SK-N-SH treated with all-trans-retinoic acid at 6 μM for 48 hours (cell line): ENCODE measurements at regions not wholly inside any gene's neighbourhood (a gene's known extent, or its start where the extent isn't known, plus 50 kb on each side); places are given as distances from the start of the nearest gene placed in this dataset.

Experiments used
- ATAC-seq: fragments of 200-7000 bp; cut with Tn5 transposase; 3 replicates; pipeline ENCODE4 v1.9.1; 2020; ENCODE audit warnings: mild to moderate bottlenecking, moderate library complexity
- ARNTL ChIP-seq: fragments of 450-650 bp; formaldehyde crosslinking; IDR thresholded peaks from 2 replicates; pipeline ENCODE4 v1.5.0; 2020; ENCODE audit warnings: low read depth, mild to moderate bottlenecking, moderate library complexity, borderline replicate concordance
- BACH2 ChIP-seq: fragments of 250-450 bp; sonication (Bioruptor Pico); IDR thresholded peaks from 2 replicates; pipeline ENCODE4 v1.9.0; 2021; ENCODE audit warnings: mild to moderate bottlenecking, borderline replicate concordance
- CSDC2 ChIP-seq: fragments of 250-450 bp; sonication (Bioruptor Pico); IDR thresholded peaks from 2 replicates; pipeline ENCODE4 v1.5.0; 2020; ENCODE audit warnings: mild to moderate bottlenecking, moderate library complexity
- ESRRG ChIP-seq: fragments of 250-450 bp; sonication (Bioruptor Pico); IDR thresholded peaks from 2 replicates; pipeline ENCODE4 v1.6.1; 2021; ENCODE audit warnings: mild to moderate bottlenecking
- GLIS3 ChIP-seq: fragments of 250-450 bp; sonication (Bioruptor Pico); IDR thresholded peaks from 2 replicates; pipeline ENCODE4 v1.5.0; 2020; ENCODE audit warnings: mild to moderate bottlenecking, moderate library complexity
- ISL1 ChIP-seq: fragments of 250-450 bp; sonication (Bioruptor Pico); IDR thresholded peaks from 2 replicates; pipeline ENCODE4 v2.1.2; 2022; ENCODE audit warnings: mild to moderate bottlenecking, moderate library complexity
- OSR1 ChIP-seq: fragments of 250-450 bp; sonication (Bioruptor Pico); IDR thresholded peaks from 2 replicates; pipeline ENCODE4 v1.8.0; 2022; ENCODE audit warnings: moderate library complexity, mild to moderate bottlenecking, inconsistent platforms
- SNAI2 ChIP-seq: fragments of 250-450 bp; sonication (Bioruptor Pico); IDR thresholded peaks from 2 replicates; pipeline ENCODE4 v1.5.0; 2020; ENCODE audit warnings: mild to moderate bottlenecking, moderate library complexity
- TCF4 ChIP-seq: fragments of 250-450 bp; sonication (Bioruptor Pico); IDR thresholded peaks from 2 replicates; pipeline ENCODE4 v1.8.0; 2021; ENCODE audit warnings: mild to moderate bottlenecking, moderate library complexity, borderline replicate concordance
- TOX ChIP-seq: fragments of 250-450 bp; sonication (Bioruptor Pico); IDR thresholded peaks from 2 replicates; pipeline ENCODE4 v1.8.0; 2021; ENCODE audit warnings: mild to moderate bottlenecking, moderate library complexity, borderline replicate concordance
- ZFP3 ChIP-seq: fragments of 250-450 bp; sonication (Bioruptor Pico); IDR thresholded peaks from 2 replicates; pipeline ENCODE4 v1.5.0; 2020; ENCODE audit warnings: mild to moderate bottlenecking, moderate library complexity
- ZNF565 ChIP-seq: fragments of 450-650 bp; formaldehyde crosslinking; conservative IDR thresholded peaks from 2 replicates; pipeline ENCODE4 v1.5.0; 2020; ENCODE audit warnings: low read depth, mild to moderate bottlenecking, moderate library complexity
- ZNF70 ChIP-seq: fragments of 450-650 bp; formaldehyde crosslinking; IDR thresholded peaks from 2 replicates; pipeline ENCODE4 v1.5.0; 2020; ENCODE audit warnings: mild to moderate bottlenecking, moderate library complexity
- ZNF8 ChIP-seq: fragments of 450-650 bp; formaldehyde crosslinking; IDR thresholded peaks from 2 replicates; pipeline ENCODE4 v1.5.0; 2020; ENCODE audit warnings: mild to moderate bottlenecking, moderate library complexity
- TF ChIP-seq, protein P1 (sequence below): fragments of 250-450 bp; sonication (Bioruptor Pico); IDR thresholded peaks from 2 replicates; pipeline ENCODE4 v1.5.1; 2021; ENCODE audit warnings: mild to moderate bottlenecking, moderate library complexity
- TF ChIP-seq, protein P2 (sequence below): fragments of 250-450 bp; sonication (Bioruptor Pico); IDR thresholded peaks from 2 replicates; pipeline ENCODE4 v1.8.0; 2020; ENCODE audit warnings: mild to moderate bottlenecking, moderate library complexity, borderline replicate concordance
- TF ChIP-seq, protein P3 (sequence below): fragments of 250-450 bp; sonication (Bioruptor Pico); IDR thresholded peaks from 2 replicates; pipeline ENCODE4 v1.5.0; 2020; ENCODE audit warnings: mild to moderate bottlenecking, moderate library complexity
- TF ChIP-seq, protein P4 (sequence below): fragments of 250-450 bp; sonication (Bioruptor Pico); IDR thresholded peaks from 2 replicates; pipeline ENCODE4 v1.8.0; 2021; ENCODE audit warnings: low read depth, mild to moderate bottlenecking, moderate library complexity, borderline replicate concordance

DNA sequence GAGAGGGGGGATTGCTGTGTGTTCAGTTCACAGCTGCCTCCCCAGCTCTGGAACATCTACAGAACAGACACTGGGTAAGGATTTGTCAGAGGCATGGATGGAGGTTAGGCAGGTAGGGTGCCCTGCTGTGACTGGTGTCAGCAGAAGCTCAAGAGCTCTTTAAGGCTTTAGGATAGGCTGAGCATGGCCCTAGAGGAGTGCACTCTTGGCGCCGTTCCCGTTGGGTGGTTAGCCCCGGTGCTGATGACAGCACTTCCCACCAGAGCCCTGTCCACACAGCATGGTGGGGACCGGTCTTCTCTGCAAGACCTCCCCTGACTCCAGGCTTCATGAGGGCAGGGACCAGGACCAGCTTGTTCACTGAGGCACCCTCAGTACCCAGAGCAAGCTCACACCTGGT lies 262.0 kb downstream of the BMP7 start:
- ATAC-seq, result no peak
- no peak for TF ChIP-seq BACH2 (CRISPR knock-in tag)
- TF ChIP-seq TCF4 (CRISPR knock-in tag), result no peak
- TF ChIP-seq, protein P1, sequence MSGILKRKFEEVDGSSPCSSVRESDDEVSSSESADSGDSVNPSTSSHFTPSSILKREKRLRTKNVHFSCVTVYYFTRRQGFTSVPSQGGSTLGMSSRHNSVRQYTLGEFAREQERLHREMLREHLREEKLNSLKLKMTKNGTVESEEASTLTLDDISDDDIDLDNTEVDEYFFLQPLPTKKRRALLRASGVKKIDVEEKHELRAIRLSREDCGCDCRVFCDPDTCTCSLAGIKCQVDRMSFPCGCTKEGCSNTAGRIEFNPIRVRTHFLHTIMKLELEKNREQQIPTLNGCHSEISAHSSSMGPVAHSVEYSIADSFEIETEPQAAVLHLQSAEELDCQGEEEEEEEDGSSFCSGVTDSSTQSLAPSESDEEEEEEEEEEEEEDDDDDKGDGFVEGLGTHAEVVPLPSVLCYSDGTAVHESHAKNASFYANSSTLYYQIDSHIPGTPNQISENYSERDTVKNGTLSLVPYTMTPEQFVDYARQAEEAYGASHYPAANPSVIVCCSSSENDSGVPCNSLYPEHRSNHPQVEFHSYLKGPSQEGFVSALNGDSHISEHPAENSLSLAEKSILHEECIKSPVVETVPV, result no peak
- no peak for TF ChIP-seq GLIS3 (CRISPR knock-in tag)
- TF ChIP-seq ZFP3, result no peak

DNA sequence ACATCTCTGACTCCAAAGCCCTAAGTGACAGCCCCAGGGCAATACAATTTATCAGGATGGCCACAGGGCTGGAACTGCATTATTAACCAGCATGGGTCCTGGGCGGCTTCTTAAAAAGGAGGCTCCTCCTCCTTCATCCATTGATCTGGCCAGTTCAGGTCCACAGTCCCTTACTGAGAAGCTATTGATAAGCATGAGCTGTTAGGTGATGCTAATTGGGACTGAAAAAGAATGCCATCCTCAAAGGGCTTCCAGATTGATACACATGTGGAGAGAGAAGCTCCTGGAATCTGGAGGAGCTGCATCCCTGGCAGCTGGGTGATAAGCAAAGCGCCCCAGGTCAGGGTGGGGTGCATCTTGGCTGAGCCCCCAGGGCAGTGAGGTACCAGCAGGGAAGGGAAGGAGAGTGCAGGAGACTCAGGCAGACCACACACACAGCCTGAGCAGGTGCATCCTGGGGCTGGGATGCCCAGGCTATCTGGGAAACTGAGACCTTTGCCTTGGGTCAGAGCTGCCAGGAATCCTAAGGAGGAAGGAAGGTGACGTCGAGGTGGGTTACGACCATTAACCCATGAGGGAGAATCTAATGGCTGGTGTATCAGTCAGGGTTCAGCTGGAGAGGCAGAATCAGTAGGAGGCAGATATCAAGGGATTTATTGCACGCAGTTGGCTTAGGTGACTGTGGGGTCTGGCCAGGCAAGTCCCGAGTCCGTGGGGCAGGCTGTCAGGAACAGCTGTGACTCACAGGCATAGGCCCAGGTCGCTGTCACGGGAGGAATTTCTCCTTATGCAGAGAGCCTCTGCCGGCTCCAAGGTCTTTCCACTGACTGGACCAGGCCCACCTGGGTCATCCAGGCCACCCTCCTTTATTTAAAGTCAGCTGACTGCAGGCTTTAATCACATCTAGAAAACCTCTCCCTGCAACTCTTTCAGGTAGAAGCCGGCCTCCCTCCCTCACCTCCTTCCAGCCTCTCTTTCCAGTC lies 261.2 kb downstream of the BMP7 start:
- TF ChIP-seq ZNF8 (CRISPR knock-in tag), result no peak
- no peak for TF ChIP-seq ISL1 (CRISPR knock-in tag)
- TF ChIP-seq ZNF70 (CRISPR knock-in tag), result no peak
- no peak for TF ChIP-seq OSR1 (CRISPR knock-in tag)
- no peak for TF ChIP-seq CSDC2 (CRISPR knock-in tag)
- no peak for TF ChIP-seq BACH2 (CRISPR knock-in tag)
- no peak for TF ChIP-seq ESRRG (CRISPR knock-in tag)
- TF ChIP-seq SNAI2, result no peak
- TF ChIP-seq, protein P2, sequence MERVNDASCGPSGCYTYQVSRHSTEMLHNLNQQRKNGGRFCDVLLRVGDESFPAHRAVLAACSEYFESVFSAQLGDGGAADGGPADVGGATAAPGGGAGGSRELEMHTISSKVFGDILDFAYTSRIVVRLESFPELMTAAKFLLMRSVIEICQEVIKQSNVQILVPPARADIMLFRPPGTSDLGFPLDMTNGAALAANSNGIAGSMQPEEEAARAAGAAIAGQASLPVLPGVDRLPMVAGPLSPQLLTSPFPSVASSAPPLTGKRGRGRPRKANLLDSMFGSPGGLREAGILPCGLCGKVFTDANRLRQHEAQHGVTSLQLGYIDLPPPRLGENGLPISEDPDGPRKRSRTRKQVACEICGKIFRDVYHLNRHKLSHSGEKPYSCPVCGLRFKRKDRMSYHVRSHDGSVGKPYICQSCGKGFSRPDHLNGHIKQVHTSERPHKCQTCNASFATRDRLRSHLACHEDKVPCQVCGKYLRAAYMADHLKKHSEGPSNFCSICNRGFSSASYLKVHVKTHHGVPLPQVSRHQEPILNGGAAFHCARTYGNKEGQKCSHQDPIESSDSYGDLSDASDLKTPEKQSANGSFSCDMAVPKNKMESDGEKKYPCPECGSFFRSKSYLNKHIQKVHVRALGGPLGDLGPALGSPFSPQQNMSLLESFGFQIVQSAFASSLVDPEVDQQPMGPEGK (CRISPR knock-in tag), result no peak
- TF ChIP-seq TOX, result no peak
- TF ChIP-seq, all 23 proteins: peak for 0
- ATAC-seq, result no peak

DNA sequence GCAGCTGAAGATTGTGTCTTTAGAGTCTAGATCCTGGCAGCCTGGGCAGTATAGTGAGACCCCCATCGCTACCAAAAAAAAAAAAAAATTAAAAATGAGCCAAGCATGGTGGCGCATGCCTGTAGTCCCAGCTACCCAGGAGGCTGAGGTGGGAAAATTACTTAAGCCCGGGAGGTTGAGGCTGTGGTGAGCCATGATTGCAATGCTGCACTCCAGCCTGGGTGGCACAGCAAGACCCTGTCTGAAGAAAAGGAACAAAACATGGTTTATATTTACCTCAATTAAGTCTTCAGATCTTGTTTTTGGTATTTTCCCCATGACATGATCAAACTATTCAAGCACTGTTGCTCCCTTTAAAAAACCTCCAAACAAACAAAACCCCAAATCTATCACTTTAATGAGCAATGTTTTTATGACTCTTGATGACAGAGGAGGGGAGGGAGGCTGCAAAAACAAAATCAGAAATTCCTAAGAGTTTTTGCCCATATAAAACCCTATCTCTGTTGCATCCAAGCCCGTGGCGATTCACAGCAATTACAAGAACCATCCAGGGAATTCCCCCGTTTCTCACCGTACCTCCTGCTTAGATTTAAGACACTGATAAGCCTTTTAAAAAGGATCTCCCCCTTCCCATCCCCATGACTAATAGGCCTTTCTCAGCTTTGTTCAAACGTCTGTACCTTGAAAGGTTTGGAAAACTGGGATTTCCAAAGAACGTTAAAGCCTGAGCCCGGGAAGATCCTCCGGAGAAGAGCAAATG lies 259.9 kb downstream of the BMP7 start:
- no peak for ATAC-seq
- TF ChIP-seq ZNF565 (CRISPR knock-in tag), result no peak
- TF ChIP-seq ZNF70 (CRISPR knock-in tag), result no peak
- TF ChIP-seq SNAI2, result no peak
- TF ChIP-seq, protein P3, sequence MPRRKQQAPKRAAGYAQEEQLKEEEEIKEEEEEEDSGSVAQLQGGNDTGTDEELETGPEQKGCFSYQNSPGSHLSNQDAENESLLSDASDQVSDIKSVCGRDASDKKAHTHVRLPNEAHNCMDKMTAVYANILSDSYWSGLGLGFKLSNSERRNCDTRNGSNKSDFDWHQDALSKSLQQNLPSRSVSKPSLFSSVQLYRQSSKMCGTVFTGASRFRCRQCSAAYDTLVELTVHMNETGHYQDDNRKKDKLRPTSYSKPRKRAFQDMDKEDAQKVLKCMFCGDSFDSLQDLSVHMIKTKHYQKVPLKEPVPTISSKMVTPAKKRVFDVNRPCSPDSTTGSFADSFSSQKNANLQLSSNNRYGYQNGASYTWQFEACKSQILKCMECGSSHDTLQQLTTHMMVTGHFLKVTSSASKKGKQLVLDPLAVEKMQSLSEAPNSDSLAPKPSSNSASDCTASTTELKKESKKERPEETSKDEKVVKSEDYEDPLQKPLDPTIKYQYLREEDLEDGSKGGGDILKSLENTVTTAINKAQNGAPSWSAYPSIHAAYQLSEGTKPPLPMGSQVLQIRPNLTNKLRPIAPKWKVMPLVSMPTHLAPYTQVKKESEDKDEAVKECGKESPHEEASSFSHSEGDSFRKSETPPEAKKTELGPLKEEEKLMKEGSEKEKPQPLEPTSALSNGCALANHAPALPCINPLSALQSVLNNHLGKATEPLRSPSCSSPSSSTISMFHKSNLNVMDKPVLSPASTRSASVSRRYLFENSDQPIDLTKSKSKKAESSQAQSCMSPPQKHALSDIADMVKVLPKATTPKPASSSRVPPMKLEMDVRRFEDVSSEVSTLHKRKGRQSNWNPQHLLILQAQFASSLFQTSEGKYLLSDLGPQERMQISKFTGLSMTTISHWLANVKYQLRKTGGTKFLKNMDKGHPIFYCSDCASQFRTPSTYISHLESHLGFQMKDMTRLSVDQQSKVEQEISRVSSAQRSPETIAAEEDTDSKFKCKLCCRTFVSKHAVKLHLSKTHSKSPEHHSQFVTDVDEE, result no peak
- no peak for TF ChIP-seq BACH2 (CRISPR knock-in tag)
- TF ChIP-seq ARNTL (CRISPR knock-in tag), result no peak

DNA sequence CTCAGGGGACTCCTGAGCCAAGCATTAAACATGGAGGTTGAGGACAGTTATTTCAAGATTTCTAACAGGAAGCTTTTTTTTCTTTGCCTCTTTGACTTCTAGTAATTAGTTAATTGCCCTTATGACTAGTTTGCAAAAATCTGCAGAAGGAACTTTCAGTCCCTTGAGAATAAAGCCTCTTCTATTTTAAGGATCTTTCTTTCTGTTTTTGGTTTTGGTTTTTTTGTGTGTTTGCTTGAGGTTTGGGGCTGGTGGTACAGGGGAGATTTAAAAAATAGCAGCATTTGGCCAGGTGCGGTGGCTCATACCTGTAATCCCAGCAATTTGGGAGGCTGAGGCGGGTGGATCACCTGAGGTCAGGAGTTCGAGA lies 259.3 kb downstream of the BMP7 start:
- ATAC-seq, result no peak
- no peak for TF ChIP-seq ISL1 (CRISPR knock-in tag)
- no peak for TF ChIP-seq ZNF70 (CRISPR knock-in tag)
- TF ChIP-seq, protein P2 (CRISPR knock-in tag), result no peak
- TF ChIP-seq ZNF565 (CRISPR knock-in tag), result no peak
- TF ChIP-seq GLIS3 (CRISPR knock-in tag), result no peak
- no peak for TF ChIP-seq ARNTL (CRISPR knock-in tag)
- TF ChIP-seq TOX, result no peak
- TF ChIP-seq TCF4 (CRISPR knock-in tag), result no peak
- TF ChIP-seq, protein P4, sequence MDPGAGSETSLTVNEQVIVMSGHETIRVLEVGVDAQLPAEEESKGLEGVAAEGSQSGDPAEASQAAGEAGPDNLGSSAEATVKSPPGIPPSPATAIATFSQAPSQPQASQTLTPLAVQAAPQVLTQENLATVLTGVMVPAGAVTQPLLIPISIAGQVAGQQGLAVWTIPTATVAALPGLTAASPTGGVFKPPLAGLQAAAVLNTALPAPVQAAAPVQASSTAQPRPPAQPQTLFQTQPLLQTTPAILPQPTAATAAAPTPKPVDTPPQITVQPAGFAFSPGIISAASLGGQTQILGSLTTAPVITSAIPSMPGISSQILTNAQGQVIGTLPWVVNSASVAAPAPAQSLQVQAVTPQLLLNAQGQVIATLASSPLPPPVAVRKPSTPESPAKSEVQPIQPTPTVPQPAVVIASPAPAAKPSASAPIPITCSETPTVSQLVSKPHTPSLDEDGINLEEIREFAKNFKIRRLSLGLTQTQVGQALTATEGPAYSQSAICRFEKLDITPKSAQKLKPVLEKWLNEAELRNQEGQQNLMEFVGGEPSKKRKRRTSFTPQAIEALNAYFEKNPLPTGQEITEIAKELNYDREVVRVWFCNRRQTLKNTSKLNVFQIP (CRISPR knock-in tag), result no peak
- TF ChIP-seq, protein P3, result no peak
- no peak for TF ChIP-seq CSDC2 (CRISPR knock-in tag)
